Testis (tissue), 2 donors: ENCODE measurements at regions not wholly inside any gene's neighbourhood (a gene's known extent, or its start where the extent isn't known, plus 50 kb on each side); places are given as distances from the start of the nearest gene placed in this dataset.

Experiments used
- DNase-seq: peaks from one replicate; pipeline ENCODE4 v3.0.0-alpha.2; 2019
- H3K27ac ChIP-seq, 2 donors: fragments of 200-600 bp; sonication (generic); one replicate each; pipeline ENCODE4 v1.5.1; 2019
- H3K27me3 ChIP-seq: fragments of 200-600 bp; sonication (generic); one replicate; pipeline ENCODE4 v1.5.1; 2019
- H3K36me3 ChIP-seq: fragments of 200-600 bp; sonication (generic); one replicate; pipeline ENCODE4 v1.5.1; 2017; ENCODE audit warnings: low read depth; ENCODE audit errors: missing control alignments
- H3K4me1 ChIP-seq: fragments of 200-600 bp; sonication (generic); one replicate; pipeline ENCODE4 v1.5.1; 2019
- H3K4me3 ChIP-seq, 2 donors: fragments of 200-600 bp; sonication (generic); one replicate each; pipeline ENCODE4 v1.5.1; 2017 to 2019
- H3K9me3 ChIP-seq: fragments of 200-600 bp; sonication (generic); one replicate; pipeline ENCODE4 v1.5.1; 2017
- CTCF ChIP-seq, 3 experiments: fragments of 450-650 bp in 2 of 3; fragments of 200-600 bp in 1 of 3; sonication (generic) in 1 of 3; IDR thresholded peaks; one replicate each; pipeline ENCODE4 v1.5.1; 2016 to 2019; ENCODE audit warnings: antibody characterized with exemption in 3 of 3, mild to moderate bottlenecking in 2 of 3, moderate library complexity in 1 of 3
- POLR2A ChIP-seq: fragments of 450-650 bp; IDR thresholded peaks from one replicate; pipeline ENCODE4 v1.6.1; 2017; ENCODE audit warnings: antibody characterized with exemption, mild to moderate bottlenecking, moderate library complexity
- WGBS, 2 donors: methylation state at CpG; one replicate each; pipeline ENCODE4 v1.1.5; 2018; 5-methylcytosine and 5-hydroxymethylcytosine counted together
- intact Hi-C: fragments of 100-400 bp; cut with DNase I; formaldehyde crosslinking; loops from one replicate; pipeline ENCODE4 v1.15.1; 2023; ENCODE audit warnings: low total_unique reads

GRCh38 chr15:87151202-87151748 is 1071.6 kb downstream of the AGBL1 start:
- H3K27ac ChIP-seq, result no peak overlapping the region
- H3K36me3 ChIP-seq, result no peaks in the 10 kb centered on the region
- no peak overlapping the region for H3K4me3 ChIP-seq
- intact Hi-C loops, result no loop called here
- DNase-seq, result no peak
- no peaks in the 10 kb centered on the region for H3K9me3 ChIP-seq
- no peaks in the 10 kb centered on the region for H3K27me3 ChIP-seq
- 91 to 92% methylated on average over 2 of the region's 2 CpGs for WGBS, 2 donors
- TF ChIP-seq POLR2A (no peak), CTCF (IDR thresholded peaks at IDR 0.05) (no peak)
- no peaks in the 10 kb centered on the region for H3K4me1 ChIP-seq

GRCh38 chr15:87145696-87146095 is 1066.0 kb downstream of the AGBL1 start:
- no peaks in the 10 kb centered on the region for H3K27me3 ChIP-seq
- DNase-seq, result no peak
- TF ChIP-seq POLR2A (no peak), CTCF (IDR thresholded peaks at IDR 0.05) (no peak)
- 85 to 86% methylated on average over 2 of the region's 2 CpGs for WGBS, 2 donors
- intact Hi-C loops, result no loop called here
- H3K36me3 ChIP-seq, result no peaks in the 10 kb centered on the region
- no peak overlapping the region for H3K4me3 ChIP-seq
- H3K9me3 ChIP-seq, result no peaks in the 10 kb centered on the region
- no peaks in the 10 kb centered on the region for H3K4me1 ChIP-seq
- H3K27ac ChIP-seq, result no peak overlapping the region

- DNase-seq, result no peak
- H3K9me3 ChIP-seq, result no peaks in the 10 kb centered on the region
- H3K4me1 ChIP-seq, result no peaks in the 10 kb centered on the region
- no peak overlapping the region for H3K4me3 ChIP-seq
- H3K27ac ChIP-seq, result no peak overlapping the region
- intact Hi-C loops, result no loop called here
- H3K27me3 ChIP-seq, result no peaks in the 10 kb centered on the region
- WGBS, 2 donors, result 67 to 79% methylated on average over 1 of the region's 1 CpG
- TF ChIP-seq POLR2A, result no peak
- no peak for TF ChIP-seq CTCF (IDR thresholded peaks at IDR 0.05)
- no peaks in the 10 kb centered on the region for H3K36me3 ChIP-seq
Measured at GRCh38 chr15:87144775-87145174, 1065.1 kb downstream of the AGBL1 start.

DNA sequence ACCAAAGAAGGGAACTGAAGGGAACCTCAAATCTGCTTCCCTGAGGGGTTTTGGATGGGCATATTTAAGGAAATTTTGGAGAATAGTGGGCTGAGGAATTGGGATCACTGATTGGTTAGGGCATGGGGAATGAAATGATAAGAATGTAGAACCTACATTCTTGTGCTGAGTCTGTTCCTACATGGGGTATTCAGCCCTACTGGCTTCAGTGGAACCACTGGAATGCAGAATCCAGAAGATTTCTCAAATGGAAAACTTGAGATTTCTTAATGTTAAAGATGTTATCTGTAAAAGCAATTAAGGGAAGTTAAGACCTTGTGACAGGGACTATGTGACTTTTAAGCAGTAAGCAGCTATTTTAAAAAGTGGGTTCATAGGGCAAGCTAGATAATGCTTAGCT is 1062.4 kb downstream of the AGBL1 start:
- no peaks in the 10 kb centered on the region for H3K9me3 ChIP-seq
- no peaks in the 10 kb centered on the region for H3K4me1 ChIP-seq
- TF ChIP-seq CTCF (IDR thresholded peaks at IDR 0.05) (no peak), POLR2A (no peak)
- H3K27me3 ChIP-seq, result no peaks in the 10 kb centered on the region
- H3K4me3 ChIP-seq, result no peak overlapping the region
- H3K27ac ChIP-seq, result no peak overlapping the region
- intact Hi-C loops, result no loop called here
- no peak for DNase-seq
- H3K36me3 ChIP-seq, result no peaks in the 10 kb centered on the region

DNA sequence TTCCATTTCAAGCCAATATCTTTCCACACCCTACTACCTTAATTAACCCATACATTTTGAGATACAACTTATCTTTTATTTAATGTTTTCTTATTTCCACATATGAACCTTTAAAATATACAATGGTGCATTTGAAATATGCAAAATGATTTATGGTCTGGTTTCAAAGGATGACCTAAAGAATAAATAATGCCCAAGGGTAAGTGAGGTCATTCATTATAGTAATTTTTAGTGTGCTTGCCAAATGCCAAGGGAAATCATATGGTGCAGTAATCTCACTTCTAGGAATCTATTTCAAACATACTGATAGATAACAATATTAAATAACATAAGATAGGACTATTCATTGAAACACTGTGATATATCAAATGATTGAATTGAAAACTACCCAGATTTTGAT is 1055.4 kb downstream of the AGBL1 start:
- Histone ChIP-seq H3K4me1 (no peaks in the 10 kb centered on the region), H3K27me3 (no peaks in the 10 kb centered on the region), H3K9me3 (no peaks in the 10 kb centered on the region), H3K27ac (no peak overlapping the region), H3K4me3 (no peak overlapping the region), H3K36me3 (no peaks in the 10 kb centered on the region)
- DNase-seq, result no peak
- TF ChIP-seq CTCF (IDR thresholded peaks at IDR 0.05), result no peak
- TF ChIP-seq POLR2A, result no peak
- intact Hi-C loops, result no loop called here
